Activated CD4-positive, alpha-beta T cell treated with anti-CD3 and anti-CD28 coated beads, Interleukin-2, amount 50 U/mL, for 4 hours (primary cell): ENCODE measurements at regions not wholly inside any gene's neighbourhood (a gene's known extent, or its start where the extent isn't known, plus 50 kb on each side); places are given as distances from the start of the nearest gene placed in this dataset.

ENCODE experiments used
- DNase-seq, 2 experiments: peaks; one replicate each; pipeline ENCODE4 v3.0.0-alpha.2; 2020

GRCh38 chr2:76312236-76312635 lies 601.5 kb upstream of the GCFC2 start:
- no peak for DNase-seq

GRCh38 chr2:76311728-76312127 lies 601.0 kb upstream of the GCFC2 start:
- DNase-seq = no peak

DNA sequence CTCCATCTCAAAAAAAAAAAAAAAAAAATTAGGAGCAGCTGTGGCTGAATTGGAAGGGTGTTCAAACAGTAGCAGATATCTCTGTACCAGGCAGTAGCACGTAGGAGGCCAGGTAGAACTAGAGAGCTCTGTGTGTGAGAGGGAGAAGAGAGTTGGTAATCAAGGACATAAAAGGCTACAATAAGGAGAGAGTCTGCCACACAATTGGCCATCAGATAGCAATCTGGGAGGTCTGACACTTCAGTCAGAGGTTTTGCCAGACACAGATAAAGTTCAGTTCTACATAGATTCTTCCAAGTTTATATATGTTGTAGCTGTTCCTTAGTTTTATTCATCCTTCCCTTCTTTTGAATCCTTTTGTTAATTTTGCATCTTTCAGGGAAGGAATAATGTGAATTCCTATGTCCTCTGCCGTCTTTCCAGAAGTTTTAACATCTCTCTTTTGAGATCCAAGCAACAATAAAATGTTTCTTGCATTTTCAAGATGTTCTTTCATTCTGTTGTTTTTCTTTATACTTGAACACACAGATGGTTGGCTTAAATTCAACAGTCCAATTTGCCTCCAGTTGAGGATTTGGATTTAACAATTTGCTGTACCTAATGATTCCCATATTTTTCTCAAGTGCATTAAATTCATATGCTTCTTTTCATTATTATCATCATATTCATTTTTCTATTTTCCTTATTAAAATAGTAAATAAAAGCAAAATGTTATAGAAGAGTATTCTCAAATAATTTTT lies 600.3 kb upstream of the GCFC2 start:
- DNase-seq = no peak

DNA sequence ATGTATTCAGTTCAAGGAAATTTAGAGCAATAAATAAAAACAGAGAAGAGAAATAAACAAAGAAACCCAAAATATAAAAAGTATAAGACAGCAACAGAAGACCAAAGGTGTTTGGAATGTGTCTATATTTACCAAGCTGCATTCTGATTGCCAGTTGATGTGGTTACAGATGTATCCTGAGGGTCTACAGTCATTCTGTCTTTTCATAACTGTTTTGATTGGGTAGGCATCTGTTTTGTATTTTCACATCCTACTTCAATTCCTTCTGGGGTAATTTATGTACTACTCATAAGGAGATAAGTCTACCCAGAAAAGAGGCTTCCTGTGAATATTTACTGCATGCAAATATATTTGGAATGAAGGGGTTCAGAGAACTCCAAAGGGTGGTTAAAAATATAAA lies 596.8 kb upstream of the GCFC2 start:
- DNase-seq = no peak

GRCh38 chr2:76298041-76298440 lies 587.3 kb upstream of the GCFC2 start:
- no peak for DNase-seq

GRCh38 chr2:76296438-76296837 lies 585.7 kb upstream of the GCFC2 start:
- no peak for DNase-seq

DNA sequence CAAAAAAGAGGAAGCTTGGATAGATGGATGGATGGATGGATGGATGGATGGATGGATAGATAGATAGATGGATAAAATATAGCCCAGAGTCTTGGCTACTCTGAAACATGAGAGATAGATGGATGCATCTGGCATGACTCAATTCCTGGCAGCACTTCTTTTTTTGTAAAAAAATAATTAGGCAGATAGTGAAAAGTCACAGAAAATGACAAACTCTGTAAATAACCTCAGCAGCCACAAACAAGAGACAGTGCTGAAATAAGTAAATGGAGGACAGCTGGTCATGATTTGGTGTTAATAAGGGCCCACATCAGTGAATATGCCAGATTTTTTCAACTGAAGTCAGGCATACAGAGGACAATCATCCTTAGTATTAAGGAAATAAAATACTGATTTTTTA lies 585.0 kb upstream of the GCFC2 start:
- no peak for DNase-seq

DNA sequence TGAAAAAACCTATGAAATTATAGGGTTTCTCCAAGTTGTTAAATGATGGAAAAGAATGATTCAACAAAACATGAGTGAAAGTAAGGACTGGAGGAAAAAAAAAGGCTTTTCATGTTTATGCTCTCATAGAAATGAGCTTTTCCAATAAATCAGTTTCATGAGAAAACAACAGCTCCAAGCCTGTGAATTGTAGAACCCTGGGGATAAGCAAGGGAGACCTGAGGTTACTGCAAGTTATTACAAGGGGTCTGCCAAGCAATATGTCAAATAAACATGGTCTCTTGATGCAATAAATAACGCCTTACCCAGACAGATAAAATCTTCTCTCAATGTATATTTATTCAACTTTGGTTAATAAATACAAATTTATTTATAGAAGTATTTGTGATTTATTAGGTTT lies 577.9 kb upstream of the GCFC2 start:
- DNase-seq = no peak

GRCh38 chr2:76288146-76288545 lies 577.4 kb upstream of the GCFC2 start:
- no peak for DNase-seq

DNA sequence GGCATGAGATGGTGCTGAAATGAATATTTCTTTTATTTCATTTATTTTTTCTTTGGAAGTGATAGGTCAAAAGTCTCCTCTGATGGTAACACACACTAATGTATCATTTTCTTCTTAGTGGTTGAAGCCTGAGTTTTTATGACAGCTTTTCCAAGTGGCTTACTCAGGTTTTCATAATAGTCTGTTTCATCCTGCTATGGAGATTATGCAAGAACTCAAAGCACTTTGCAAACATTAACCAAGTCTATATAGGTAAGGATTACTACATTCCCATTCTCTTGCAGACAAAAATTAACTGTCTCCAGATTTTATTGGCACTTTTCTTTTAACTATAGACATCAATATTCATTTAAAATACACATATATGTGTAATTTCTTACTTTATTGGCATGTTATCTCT lies 572.6 kb upstream of the GCFC2 start:
- no peak for DNase-seq

GRCh38 chr2:76281156-76281841 lies 570.6 kb upstream of the GCFC2 start:
- no peak for DNase-seq

DNA sequence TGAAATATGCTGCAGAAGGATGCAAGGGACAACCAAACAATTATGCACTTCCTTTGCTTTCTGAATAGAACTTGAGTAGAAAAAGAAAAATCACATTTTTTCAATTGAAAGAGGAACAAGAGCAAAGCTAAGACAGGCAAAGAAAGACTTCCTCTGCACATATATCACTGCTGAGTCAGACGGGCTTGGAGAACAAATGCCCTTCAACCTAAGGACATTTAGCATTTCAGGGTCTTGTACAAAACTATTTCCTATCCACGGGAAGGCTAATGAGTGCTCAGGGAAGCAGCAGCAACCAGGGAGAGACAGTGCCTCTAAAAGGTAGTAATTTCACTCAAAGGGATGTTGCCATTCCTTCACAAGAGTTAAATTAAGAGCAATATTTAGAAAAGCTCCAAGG lies 570.0 kb upstream of the GCFC2 start:
- DNase-seq = no peak

GRCh38 chr2:76279142-76279541 lies 568.4 kb upstream of the GCFC2 start:
- DNase-seq = no peak

GRCh38 chr2:76275788-76276187 lies 565.1 kb upstream of the GCFC2 start:
- DNase-seq = no peak

DNA sequence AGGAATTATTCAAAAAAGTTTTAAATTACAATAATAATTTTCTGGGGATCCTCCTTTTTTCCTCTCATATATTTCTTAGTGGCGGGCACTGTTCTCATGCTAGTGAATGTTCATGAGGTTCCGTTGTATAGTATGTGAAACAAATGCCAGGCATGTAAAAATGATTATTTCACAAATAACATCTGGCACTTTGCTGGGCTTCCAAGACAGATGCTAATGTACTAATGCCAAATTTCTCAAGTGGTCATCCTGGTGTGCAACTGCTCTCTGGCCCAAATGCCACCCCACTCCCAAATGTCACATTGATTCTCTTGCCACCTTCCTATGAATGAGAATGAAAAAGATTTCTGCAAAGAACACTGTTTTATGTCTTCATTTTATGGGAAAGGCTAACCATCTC lies 564.0 kb upstream of the GCFC2 start:
- DNase-seq = no peak

DNA sequence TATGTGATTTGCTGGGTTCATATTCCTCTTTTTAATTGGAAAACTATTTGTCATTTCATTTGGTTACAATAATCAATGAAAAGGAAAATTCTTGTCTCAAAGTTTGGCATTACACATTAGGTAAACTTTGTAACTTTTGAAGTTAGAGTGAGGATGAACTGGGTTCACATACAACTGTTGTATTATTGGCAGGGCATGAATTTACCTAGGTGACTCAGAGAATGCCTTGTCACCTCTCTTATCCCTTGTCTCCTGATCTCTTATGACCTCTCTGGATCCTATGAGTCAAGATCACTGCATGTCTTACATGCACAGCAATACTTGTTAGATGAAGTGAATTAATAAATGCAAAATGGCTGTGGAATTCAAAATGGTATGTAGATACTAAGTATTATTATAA lies 563.4 kb upstream of the GCFC2 start:
- DNase-seq = no peak

DNA sequence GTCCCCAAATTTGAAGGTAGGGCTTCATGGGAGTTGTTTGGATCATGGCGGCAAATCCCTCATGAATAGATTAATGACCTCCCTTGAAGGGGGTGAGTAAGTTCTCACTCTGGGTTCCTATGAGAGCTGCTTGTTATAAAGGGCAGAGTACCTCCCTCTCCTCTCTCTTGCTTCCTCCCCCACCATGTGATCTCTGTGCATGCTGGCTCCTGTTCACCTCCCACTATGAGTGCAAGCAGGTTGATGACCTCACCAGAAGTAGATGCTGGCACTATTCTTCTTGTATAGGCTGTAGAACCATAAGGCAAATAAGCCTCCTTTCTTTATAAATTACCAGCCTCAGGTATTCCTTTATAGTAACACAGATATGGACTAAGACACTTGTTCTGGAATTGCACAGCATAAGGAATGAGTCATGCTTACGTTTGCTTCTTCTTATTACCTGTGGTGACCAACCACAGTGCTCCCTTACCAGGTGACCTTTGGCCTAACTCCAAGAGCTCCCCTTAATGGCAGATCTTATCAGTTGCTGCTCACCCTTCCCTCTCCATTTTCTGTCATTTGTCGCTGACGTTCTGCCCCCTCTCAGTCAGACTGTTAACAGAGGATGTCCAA lies 559.5 kb upstream of the GCFC2 start:
- DNase-seq = no peak

- DNase-seq = no peak
Observed at GRCh38 chr2:76268902-76269620, 558.3 kb upstream of the GCFC2 start.

GRCh38 chr2:76268484-76268883 lies 557.8 kb upstream of the GCFC2 start:
- DNase-seq = no peak

DNA sequence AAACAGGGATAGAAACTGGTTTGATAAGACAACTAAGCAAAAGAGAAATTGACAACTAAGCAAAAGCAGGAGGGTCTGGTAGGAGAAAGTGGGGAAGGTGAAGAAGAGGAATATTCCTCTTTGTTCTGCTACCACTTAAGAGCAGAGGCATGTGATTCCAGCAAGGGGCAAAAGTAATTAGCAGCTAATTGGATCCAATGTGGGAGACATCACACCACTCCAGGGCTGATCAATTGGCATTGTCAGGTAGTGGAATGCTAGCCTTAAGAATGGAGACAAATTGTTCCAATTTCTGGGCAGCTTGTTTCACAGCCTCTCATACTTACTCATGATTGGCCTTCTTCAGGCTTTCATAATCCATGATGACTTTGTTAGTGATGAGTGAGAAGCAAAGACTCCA lies 547.1 kb upstream of the GCFC2 start:
- no peak for DNase-seq

- DNase-seq = no peak
Observed at GRCh38 chr2:76256458-76257088, 545.9 kb upstream of the GCFC2 start.

DNA sequence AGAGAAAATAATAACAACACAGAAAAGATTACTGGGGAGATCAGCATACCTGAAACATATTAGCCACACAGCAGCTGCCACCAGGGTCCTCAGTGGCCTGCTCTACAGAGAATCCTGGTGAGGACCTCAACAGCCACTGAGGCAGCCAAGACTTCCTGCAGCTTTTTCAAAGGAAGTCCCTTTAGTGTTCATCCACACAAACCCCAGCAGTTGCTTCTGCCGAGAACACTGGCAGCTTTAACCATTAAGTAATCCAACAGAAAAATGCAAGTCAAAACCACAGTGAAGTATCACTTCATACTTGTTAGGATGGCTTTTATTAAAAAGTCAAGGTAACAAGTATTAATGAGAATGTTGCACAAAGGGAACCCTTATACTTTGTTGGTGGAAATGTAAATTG lies 542.0 kb upstream of the GCFC2 start:
- no peak for DNase-seq

DNA sequence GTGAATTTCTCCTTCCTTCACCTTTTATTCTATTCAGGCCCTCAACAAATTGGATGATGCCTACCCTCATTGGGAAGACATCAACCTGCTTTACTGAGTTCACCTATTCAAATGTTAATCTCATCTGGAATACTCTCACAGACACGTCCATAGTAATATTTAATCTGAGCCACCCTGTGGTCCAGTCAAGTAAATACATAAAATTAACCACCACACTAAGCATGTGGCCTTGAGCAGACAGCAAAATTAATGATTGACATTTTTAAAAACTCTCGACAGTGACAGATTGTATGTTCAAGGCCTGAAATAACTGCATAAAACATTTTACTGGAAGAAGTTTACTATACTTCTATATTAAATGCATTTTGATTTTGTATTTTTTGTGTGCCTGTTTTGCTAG lies 540.6 kb upstream of the GCFC2 start:
- DNase-seq = no peak
